ENCODE measurements at regions not wholly inside any gene's neighbourhood (a gene's known extent, or its start where the extent isn't known, plus 50 kb on each side); places are given as distances from the start of the nearest gene placed in this dataset.
"Not testable (repeated sequence)": the region's sequence is repeated elsewhere in the genome, so short reads cannot be mapped to it uniquely, and the experiment has no call there.

- 0 out of 2 replicates have a peak, but pooled peaks cover 3% of the 10 kb centered on the region for H3K4me1 ChIP-seq
- no peak for DNase-seq
- H3K4me3 ChIP-seq, result no peak overlapping the region
- no peaks in the 10 kb centered on the region for H3K27me3 ChIP-seq
- H3K36me3 ChIP-seq, result no peaks in the 10 kb centered on the region
- H3K9me3 ChIP-seq (replicated peaks), result no peaks in the 10 kb centered on the region
- H3K27ac ChIP-seq, result no peak overlapping the region
Measured at GRCh38 chr13:80717776-80718175, 376.9 kb upstream of the SPRY2 start.

DNA sequence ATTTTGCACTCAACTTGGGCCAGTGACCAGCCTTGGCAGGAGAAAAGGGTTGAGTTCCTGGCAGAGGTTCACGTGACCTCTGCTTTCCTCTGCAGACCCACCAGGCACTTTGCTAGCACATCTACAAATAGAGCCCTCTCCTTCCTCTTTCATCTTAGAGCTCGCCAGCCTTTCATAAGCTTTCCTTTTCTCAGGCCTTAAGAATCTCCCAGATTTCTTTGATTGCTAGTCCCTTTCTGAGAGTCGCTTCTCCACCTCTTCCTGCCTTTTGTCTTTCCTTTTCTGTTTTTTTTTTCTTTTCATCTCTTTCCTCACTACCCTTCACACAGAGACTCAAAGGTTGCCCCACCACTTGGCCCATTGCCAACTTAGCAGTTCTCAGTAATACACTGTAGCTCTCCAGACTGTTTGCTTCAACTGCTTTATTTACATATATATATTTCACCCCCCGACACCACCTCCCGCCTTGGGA is 375.7 kb upstream of the SPRY2 start:
- no peaks in the 10 kb centered on the region for H3K27me3 ChIP-seq
- H3K9me3 ChIP-seq (replicated peaks), result no peaks in the 10 kb centered on the region
- H3K4me3 ChIP-seq, result no peak overlapping the region
- H3K4me1 ChIP-seq, result 0 out of 2 replicates have a peak, but pooled peaks cover 3% of the 10 kb centered on the region
- peak; percentile 32 to 62 for DNase-seq
- no peaks in the 10 kb centered on the region for H3K36me3 ChIP-seq
- no peak overlapping the region for H3K27ac ChIP-seq

DNA sequence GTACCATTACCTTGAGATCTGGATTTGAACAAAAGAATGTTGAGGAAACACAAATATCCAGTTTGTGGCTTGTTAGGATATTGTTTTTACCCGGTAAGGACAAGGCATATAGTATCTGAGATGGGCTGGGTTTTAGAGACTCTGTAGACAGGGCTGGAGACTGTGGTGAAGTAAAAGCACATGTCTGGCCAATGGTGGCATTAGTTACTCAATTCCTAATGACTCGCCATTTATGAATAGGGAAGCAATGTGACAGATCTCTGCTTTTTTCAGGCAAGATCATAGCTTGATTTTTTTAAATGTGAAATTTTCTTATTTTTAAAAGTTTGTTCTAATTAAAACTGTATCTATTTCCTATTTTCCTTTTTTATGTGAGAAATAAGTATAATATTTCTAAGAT is 371.1 kb upstream of the SPRY2 start:
- Histone ChIP-seq H3K4me1 (0 out of 2 replicates have a peak, but pooled peaks cover 2% of the 10 kb centered on the region), H3K27me3 (no peaks in the 10 kb centered on the region), H3K9me3 (replicated peaks) (no peaks in the 10 kb centered on the region), H3K4me3 (no peak overlapping the region), H3K27ac (no peak overlapping the region), H3K36me3 (no peaks in the 10 kb centered on the region)
- no peak for DNase-seq

- Histone ChIP-seq H3K36me3 (no peaks in the 10 kb centered on the region), H3K27me3 (no peaks in the 10 kb centered on the region), H3K4me3 (no peak overlapping the region), H3K9me3 (replicated peaks) (no peaks in the 10 kb centered on the region), H3K4me1 (no peaks in the 10 kb centered on the region), H3K27ac (no peak overlapping the region)
- no peak for DNase-seq
Measured at GRCh38 chr13:80708791-80709190, 367.9 kb upstream of the SPRY2 start.

DNA sequence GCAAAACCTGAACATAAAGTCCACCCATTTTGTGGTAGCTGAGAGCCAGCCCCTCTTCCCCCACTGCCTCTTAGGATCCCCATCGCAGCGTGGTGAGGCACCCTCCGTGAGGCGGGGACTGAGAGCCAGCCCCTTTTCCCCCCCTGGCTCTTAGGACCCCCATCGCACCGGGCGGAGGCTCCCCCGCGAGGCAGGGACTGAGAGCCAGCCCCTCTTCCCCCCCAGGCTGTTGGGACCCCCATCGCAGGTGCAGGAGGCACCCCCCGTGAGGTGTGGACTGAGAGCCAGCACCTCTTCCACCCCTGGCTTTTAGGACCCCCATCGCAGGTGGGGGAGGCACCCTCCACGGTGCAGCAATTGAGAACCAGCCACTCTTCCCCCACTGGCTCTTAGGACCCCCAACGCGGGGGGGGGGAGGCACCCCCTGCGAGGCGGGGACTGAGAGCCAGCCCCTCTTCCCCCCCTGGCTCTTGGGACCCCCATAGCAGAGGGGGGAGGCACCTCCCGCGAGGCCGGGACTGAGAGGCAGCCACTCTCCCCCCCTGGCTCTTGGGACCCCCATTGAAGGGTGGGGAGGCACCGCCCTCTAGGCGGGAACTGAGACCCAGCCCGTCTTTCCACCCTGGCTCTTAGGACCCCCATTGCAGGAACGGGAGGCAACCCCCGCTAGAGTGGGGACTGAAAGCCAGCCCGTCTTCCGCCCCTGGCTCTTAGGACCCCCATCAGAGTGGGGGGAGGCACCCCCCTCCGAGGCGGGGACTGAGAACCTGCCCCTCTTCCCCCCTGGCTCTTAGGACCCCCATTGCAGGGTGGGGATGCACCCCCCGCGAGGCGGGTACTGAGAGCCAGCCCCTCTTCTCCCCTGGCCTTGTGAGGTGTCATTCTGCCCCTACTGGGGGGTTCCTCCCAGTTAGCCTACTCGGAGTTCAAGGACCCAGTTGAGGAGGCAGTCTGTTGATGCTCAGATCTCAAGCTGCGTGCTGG is 366.4 kb upstream of the SPRY2 start:
- H3K27ac ChIP-seq, result no peak overlapping the region
- H3K27me3 ChIP-seq, result no peaks in the 10 kb centered on the region
- no peaks in the 10 kb centered on the region for H3K9me3 ChIP-seq (replicated peaks)
- no peaks in the 10 kb centered on the region for H3K4me1 ChIP-seq
- no peaks in the 10 kb centered on the region for H3K36me3 ChIP-seq
- H3K4me3 ChIP-seq, result no peak overlapping the region
- DNase-seq, result no peak

DNA sequence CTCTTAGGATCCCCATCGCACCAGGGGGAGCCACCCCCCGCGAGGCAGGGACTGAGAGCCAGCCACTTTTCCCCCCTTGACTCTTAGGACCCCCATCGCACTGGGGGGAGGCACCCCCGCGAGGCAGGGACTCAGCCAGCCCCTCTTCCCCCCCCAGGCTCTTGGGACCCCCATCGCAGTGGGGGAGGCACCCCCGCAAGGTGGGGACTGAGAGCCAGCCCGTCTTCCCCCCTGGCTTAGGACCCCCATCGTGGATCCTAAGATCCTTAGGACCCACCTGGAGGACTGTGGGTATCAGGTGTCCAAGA is 365.2 kb upstream of the SPRY2 start:
- Histone ChIP-seq H3K27me3 (no peaks in the 10 kb centered on the region), H3K4me1 (no peaks in the 10 kb centered on the region), H3K4me3 (no peak overlapping the region), H3K9me3 (replicated peaks) (no peaks in the 10 kb centered on the region), H3K36me3 (no peaks in the 10 kb centered on the region), H3K27ac (no peak overlapping the region)
- no peak for DNase-seq

- H3K9me3 ChIP-seq (replicated peaks), result no peaks in the 10 kb centered on the region
Measured at GRCh38 chr13:80705371-80706163, 364.6 kb upstream of the SPRY2 start.

GRCh38 chr13:80704369-80704768 is 363.4 kb upstream of the SPRY2 start:
- Histone ChIP-seq H3K4me3 (no peak overlapping the region), H3K36me3 (no peaks in the 10 kb centered on the region), H3K4me1 (no peaks in the 10 kb centered on the region), H3K27ac (no peak overlapping the region), H3K9me3 (replicated peaks) (no peaks in the 10 kb centered on the region; the same call in 1 of the 2 replicates), H3K27me3 (no peaks in the 10 kb centered on the region)
- no peak for DNase-seq

More at GRCh38 chr13:80705371-80706163, 364.6 kb upstream of the SPRY2 start:
- DNase-seq, result no peak
- Histone ChIP-seq H3K4me1 (no peaks in the 10 kb centered on the region), H3K36me3 (no peaks in the 10 kb centered on the region), H3K27ac (no peak overlapping the region), H3K27me3 (no peaks in the 10 kb centered on the region), H3K4me3 (no peak overlapping the region)

- H3K4me1 ChIP-seq, result no peaks in the 10 kb centered on the region
- H3K36me3 ChIP-seq, result no peaks in the 10 kb centered on the region
- DNase-seq, result no peak
- no peak overlapping the region for H3K4me3 ChIP-seq
- no peaks in the 10 kb centered on the region; the same call in 1 of the 2 replicates for H3K9me3 ChIP-seq (replicated peaks)
- H3K27me3 ChIP-seq, result no peaks in the 10 kb centered on the region
- H3K27ac ChIP-seq, result no peak overlapping the region
Measured at GRCh38 chr13:80695841-80696240, 354.9 kb upstream of the SPRY2 start.

DNA sequence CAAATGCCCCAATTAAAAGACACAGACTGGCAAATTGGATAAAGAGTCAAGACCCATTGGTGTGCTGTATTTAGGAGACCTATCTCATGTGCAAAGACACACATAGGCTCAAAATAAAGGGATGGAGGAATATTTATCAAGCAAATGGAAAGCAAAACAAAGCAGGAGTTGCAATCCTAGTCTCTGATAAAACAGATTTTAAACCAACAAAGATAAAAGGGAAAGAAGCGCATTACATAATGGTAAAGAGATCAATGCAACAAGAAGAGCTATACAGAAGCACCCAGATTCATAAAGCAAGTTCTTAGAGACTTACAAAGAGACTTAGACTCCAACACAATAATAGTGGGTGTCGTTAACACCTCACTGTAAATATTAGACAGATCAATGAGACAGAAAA is 350.9 kb upstream of the SPRY2 start:
- not testable (repeated sequence) for H3K4me3 ChIP-seq; H3K27me3 ChIP-seq; H3K36me3 ChIP-seq; H3K27ac ChIP-seq; H3K9me3 ChIP-seq (replicated peaks); DNase-seq; H3K4me1 ChIP-seq

DNA sequence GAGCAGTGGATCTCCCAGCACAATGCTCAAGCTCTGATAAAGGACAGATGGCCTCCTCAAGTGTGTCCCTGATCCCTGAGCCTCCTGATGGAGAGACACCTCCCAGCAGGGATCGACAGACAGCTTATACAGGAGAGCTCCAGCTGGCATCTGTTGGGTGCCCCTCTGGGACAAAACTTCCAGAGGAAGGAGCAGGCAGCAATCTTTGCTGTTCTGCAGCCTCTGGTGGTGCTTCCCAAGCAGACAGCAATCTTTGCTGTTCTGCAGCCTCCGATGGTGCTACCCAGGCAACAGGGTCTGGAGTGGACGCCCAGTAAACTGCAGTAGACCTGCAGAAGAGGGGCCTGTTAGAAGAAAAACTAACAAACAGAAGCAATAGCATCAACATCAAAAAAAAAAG is 349.3 kb upstream of the SPRY2 start:
- no peak overlapping the region for H3K27ac ChIP-seq
- H3K4me1 ChIP-seq, result no peaks in the 10 kb centered on the region
- no peaks in the 10 kb centered on the region for H3K9me3 ChIP-seq (replicated peaks)
- H3K36me3 ChIP-seq, result no peaks in the 10 kb centered on the region
- no peaks in the 10 kb centered on the region for H3K27me3 ChIP-seq
- DNase-seq, result no peak
- H3K4me3 ChIP-seq, result no peak overlapping the region

- no peak for DNase-seq
- Histone ChIP-seq H3K4me3 (no peak overlapping the region), H3K27ac (no peak overlapping the region), H3K36me3 (no peaks in the 10 kb centered on the region), H3K4me1 (no peaks in the 10 kb centered on the region), H3K9me3 (replicated peaks) (no peaks in the 10 kb centered on the region), H3K27me3 (no peaks in the 10 kb centered on the region)
Measured at GRCh38 chr13:80688593-80688992, 347.7 kb upstream of the SPRY2 start.

DNA sequence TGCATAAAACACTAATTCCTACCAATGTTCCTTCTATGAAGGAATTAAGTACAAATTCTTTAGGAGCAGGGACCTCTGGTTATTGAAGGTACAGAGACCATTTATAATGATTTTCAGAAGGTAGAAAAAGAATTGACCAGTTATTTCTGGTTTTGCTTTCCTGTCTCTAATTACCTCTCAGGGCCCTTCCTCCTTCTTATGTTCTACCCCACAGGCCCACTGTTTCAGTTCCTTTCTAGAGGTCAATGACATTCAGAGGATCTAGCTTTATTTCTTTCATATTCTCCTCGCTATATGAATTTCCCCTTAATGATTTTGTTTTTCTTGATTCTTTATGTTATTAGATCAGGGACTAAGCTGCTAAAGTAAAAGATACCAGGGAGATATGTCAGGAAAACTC is 345.0 kb upstream of the SPRY2 start:
- no peaks in the 10 kb centered on the region for H3K36me3 ChIP-seq
- H3K4me1 ChIP-seq, result no peaks in the 10 kb centered on the region
- H3K9me3 ChIP-seq (replicated peaks), result no peaks in the 10 kb centered on the region
- no peaks in the 10 kb centered on the region for H3K27me3 ChIP-seq
- no peak overlapping the region for H3K27ac ChIP-seq
- no peak for DNase-seq
- H3K4me3 ChIP-seq, result no peak overlapping the region

DNA sequence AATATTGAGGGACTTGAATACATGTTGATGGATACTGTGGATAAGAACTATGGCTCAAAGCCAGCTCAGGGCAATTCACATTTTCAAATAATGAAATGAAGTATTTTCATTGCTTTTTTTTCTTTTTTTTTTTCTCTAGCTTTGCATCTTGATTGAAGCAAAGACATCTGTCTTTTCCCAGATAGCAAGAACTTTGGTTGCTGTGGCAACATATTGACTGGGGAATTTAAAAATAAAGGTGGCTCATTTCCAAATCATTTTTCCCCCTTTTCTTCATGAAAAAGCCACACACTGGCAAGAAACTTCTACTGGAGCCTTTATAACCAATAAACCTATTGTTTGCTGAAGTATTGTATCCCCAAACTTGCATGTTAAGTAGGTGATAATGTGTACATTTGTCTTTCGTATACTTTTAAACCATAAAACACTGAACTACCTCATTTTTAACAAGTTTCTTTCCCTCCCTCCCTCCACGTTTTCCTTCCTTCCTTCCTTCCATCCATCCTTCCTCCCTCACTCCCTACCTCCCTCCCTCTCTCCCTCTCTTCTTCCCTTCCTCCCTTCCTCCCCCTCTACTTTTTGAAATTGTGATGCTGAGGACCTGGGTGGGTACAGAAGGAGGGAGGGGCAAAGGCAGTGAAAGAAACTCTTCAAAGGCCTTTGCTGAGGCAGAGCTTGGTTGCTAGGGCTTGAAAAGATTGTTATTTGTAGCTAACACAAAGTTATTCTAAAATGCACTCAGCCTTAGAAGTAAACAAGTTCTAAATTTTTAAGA is 343.5 kb upstream of the SPRY2 start:
- H3K4me1 ChIP-seq, result no peaks in the 10 kb centered on the region
- DNase-seq, result no peak
- no peaks in the 10 kb centered on the region for H3K9me3 ChIP-seq (replicated peaks)
- no peak overlapping the region for H3K4me3 ChIP-seq
- no peaks in the 10 kb centered on the region for H3K27me3 ChIP-seq
- H3K36me3 ChIP-seq, result no peaks in the 10 kb centered on the region
- no peak overlapping the region for H3K27ac ChIP-seq
